ENCODE measurements at regions not wholly inside any gene's neighbourhood (a gene's known extent, or its start where the extent isn't known, plus 50 kb on each side); places are given as distances from the start of the nearest gene placed in this dataset.

DNA sequence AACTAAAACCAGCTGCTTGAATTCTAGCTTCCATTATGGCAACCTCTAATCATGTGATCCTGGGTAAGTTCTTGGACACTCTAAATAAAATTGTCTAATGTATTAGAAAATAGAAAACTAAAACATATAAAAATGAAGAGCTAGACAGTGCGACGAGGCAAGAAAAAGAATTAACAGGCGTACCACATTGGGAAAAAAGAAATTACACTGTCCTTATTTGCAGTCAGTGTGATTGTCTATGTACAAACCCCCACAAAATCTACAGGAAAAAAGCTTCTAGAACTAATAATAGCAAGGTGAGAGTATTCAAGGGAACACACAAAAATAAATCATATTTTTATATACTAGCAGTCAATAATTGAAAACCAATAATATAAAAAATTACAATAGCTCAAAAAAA lies 625.6 kb upstream of the MKI67 start:
- Mint-ChIP-seq H3K4me3 (no peak overlapping the region), H3K27me3 (ENCODE audit: low read depth) (no peaks in the 10 kb centered on the region), H3K36me3 (ENCODE audit: low read depth) (peaks cover 2% of the 10 kb centered on the region), H3K9me3 (peaks cover 8% of the 10 kb centered on the region), H3K27ac (ENCODE audit: unreplicated experiment) (peak overlapping the region; percentile 35), H3K4me1 (peaks cover 8% of the 10 kb centered on the region)
- TF ChIP-seq, protein P1, sequence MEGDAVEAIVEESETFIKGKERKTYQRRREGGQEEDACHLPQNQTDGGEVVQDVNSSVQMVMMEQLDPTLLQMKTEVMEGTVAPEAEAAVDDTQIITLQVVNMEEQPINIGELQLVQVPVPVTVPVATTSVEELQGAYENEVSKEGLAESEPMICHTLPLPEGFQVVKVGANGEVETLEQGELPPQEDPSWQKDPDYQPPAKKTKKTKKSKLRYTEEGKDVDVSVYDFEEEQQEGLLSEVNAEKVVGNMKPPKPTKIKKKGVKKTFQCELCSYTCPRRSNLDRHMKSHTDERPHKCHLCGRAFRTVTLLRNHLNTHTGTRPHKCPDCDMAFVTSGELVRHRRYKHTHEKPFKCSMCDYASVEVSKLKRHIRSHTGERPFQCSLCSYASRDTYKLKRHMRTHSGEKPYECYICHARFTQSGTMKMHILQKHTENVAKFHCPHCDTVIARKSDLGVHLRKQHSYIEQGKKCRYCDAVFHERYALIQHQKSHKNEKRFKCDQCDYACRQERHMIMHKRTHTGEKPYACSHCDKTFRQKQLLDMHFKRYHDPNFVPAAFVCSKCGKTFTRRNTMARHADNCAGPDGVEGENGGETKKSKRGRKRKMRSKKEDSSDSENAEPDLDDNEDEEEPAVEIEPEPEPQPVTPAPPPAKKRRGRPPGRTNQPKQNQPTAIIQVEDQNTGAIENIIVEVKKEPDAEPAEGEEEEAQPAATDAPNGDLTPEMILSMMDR (conservative IDR thresholded peaks at IDR 0.05): no peak
- DNase-seq (ENCODE audit: low read depth, low spot score): no peak

DNA sequence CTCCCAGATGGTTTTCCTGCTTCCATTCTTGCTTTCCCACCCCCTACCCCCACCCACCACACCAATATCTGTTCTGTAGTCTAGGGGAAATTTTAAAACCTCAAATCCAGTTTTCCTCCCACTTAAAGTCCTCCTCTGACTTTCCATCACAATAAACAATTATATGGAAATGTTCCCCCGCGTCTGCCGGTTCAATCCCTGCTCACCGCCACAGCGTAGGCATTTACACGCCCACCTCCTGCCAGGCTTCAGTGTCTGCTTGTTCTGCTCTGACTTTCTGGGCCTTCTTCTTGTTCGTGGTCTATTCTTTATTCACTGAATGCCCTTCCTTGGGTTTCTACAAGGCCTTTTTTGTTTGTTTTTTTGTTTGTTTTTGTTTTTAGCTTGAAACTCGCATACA lies 633.0 kb upstream of the MKI67 start:
- Mint-ChIP-seq H3K9me3 (peaks cover 9% of the 10 kb centered on the region), H3K4me1 (peaks cover 13% of the 10 kb centered on the region), H3K27ac (ENCODE audit: unreplicated experiment) (no peak overlapping the region), H3K36me3 (ENCODE audit: low read depth) (no peaks in the 10 kb centered on the region), H3K27me3 (ENCODE audit: low read depth) (no peaks in the 10 kb centered on the region), H3K4me3 (no peak overlapping the region)
- TF ChIP-seq, protein P1 (conservative IDR thresholded peaks at IDR 0.05): no peak
- no peak for DNase-seq (ENCODE audit: low read depth, low spot score)

DNA sequence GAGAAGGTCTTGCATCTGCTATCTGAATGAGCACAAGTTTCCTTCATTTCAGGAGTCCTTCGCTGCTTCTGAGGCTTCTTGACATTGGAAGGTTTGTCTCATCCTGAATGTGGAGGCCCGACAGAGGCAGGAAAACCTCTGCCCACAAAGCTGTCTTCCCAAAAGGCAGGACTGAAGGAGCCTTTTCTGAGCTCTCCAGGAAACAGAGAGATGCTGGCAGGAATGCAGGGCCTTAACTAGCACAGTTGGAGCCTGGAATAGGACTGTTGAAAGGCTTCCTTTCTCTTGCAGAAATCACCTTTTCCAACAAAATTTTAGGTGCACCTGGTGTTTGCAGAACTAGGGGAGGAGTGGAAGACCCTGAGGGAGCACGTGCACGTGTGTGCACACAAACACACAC lies 637.4 kb upstream of the MKI67 start:
- no peak overlapping the region for H3K27ac Mint-ChIP-seq (ENCODE audit: unreplicated experiment)
- no peak for DNase-seq (ENCODE audit: low read depth, low spot score)

DNA sequence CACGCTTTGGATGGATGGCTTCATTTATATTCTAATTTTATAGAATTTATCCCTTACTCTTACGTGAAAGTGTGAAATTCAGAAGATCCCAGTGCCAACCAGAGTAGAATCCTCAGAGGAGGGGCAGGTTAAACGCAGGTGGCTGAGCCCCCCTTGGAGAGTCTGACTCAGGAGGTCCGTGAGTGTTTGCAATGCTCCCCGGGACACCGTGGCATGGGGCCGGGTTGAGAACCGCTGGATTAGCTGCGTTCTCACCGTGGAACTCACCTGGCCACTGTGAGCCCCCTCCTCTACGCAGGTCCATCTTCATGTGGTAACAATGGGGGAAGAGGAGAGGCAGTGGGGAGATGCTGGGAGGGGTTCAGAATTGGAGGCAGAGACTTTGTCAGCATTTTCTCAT lies 638.0 kb upstream of the MKI67 start:
- no peaks in the 10 kb centered on the region for H3K27me3 Mint-ChIP-seq (ENCODE audit: low read depth)
- TF ChIP-seq, protein P1 (conservative IDR thresholded peaks at IDR 0.05): no peak
- no peak overlapping the region for H3K4me3 Mint-ChIP-seq
- H3K4me1 Mint-ChIP-seq: peaks cover 5% of the 10 kb centered on the region
- peaks cover 4% of the 10 kb centered on the region for H3K9me3 Mint-ChIP-seq
- DNase-seq (ENCODE audit: low read depth, low spot score): no peak
- no peak overlapping the region for H3K27ac Mint-ChIP-seq (ENCODE audit: unreplicated experiment)
- H3K36me3 Mint-ChIP-seq (ENCODE audit: low read depth): no peaks in the 10 kb centered on the region

More for the DNA sequence above, 637.4 kb upstream of the MKI67 start:
- H3K9me3 Mint-ChIP-seq: peaks cover 5% of the 10 kb centered on the region
- peaks cover 5% of the 10 kb centered on the region for H3K4me1 Mint-ChIP-seq
- H3K27me3 Mint-ChIP-seq (ENCODE audit: low read depth): no peaks in the 10 kb centered on the region
- no peak overlapping the region for H3K4me3 Mint-ChIP-seq
- no peaks in the 10 kb centered on the region for H3K36me3 Mint-ChIP-seq (ENCODE audit: low read depth)
- TF ChIP-seq, protein P1 (conservative IDR thresholded peaks at IDR 0.05): no peak

DNA sequence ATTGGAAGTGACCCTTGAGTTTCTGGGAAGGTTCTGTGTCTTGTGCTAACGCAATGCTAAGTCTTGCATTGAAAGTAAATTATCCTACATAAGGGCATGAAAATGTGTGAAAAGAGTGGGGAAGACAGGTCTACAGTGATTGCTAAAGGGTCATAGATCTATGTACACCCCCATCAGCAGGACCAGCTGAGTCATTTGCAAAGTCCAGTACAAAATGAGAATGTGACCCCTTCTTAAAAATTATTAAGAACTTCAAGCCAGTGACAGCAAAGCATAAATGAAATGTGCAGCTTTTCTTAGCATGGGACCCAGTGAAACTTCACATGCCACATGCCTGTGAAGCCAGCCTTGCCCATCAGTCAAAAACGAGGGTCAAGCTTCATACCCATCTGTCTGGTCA lies 640.7 kb upstream of the MKI67 start:
- H3K4me3 Mint-ChIP-seq: no peak overlapping the region
- TF ChIP-seq, protein P1 (conservative IDR thresholded peaks at IDR 0.05): no peak
- H3K27me3 Mint-ChIP-seq (ENCODE audit: low read depth): no peaks in the 10 kb centered on the region
- H3K4me1 Mint-ChIP-seq: peaks cover 5% of the 10 kb centered on the region
- no peaks in the 10 kb centered on the region for H3K9me3 Mint-ChIP-seq
- H3K36me3 Mint-ChIP-seq (ENCODE audit: low read depth): no peaks in the 10 kb centered on the region
- no peak overlapping the region for H3K27ac Mint-ChIP-seq (ENCODE audit: unreplicated experiment)
- no peak for DNase-seq (ENCODE audit: low read depth, low spot score)

DNA sequence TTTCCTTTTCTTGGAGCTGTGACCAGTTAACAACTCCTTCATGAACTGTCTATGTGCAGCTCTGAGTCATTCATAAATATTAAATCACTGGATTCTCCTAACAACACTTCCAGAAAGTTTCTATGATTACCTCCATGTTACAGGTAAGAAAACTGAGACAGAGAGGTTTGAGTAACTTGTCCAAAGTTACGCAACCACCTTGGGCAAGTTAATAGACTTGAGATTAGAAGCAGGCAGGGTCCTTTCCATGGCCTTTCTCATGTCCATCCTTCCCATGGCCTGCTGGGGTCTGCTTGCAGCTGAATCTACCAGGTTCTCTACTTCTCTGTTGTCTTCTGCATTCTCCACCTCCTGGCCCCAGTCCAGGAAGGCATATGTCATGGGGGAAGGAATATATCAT lies 648.8 kb upstream of the MKI67 start:
- Mint-ChIP-seq H3K27me3 (ENCODE audit: low read depth) (no peaks in the 10 kb centered on the region), H3K4me1 (peaks cover 5% of the 10 kb centered on the region), H3K4me3 (no peak overlapping the region), H3K36me3 (ENCODE audit: low read depth) (peaks cover 2% of the 10 kb centered on the region), H3K27ac (ENCODE audit: unreplicated experiment) (no peak overlapping the region), H3K9me3 (peaks cover 14% of the 10 kb centered on the region)
- TF ChIP-seq, protein P1 (conservative IDR thresholded peaks at IDR 0.05): no peak
- no peak for DNase-seq (ENCODE audit: low read depth, low spot score)

Measured in neural crest cell (in vitro differentiated cells).